Rectal smooth muscle tissue (tissue), 1 donor: ENCODE measurements at regions not wholly inside any gene's neighbourhood (a gene's known extent, or its start where the extent isn't known, plus 50 kb on each side); places are given as distances from the start of the nearest gene placed in this dataset.

ENCODE experiments used
- H3K27ac ChIP-seq: one replicate; pipeline ENCODE4 v1.7.0; 2013; ENCODE audit warnings: low read depth, low read length, inconsistent platforms
- H3K27me3 ChIP-seq: one replicate; pipeline ENCODE4 v1.7.0; 2013; ENCODE audit warnings: low read length; ENCODE audit not compliant: control insufficient read depth, insufficient read depth
- H3K36me3 ChIP-seq: one replicate; pipeline ENCODE4 v1.7.0; 2013; ENCODE audit warnings: low read length; ENCODE audit not compliant: control insufficient read depth, insufficient read depth
- H3K4me1 ChIP-seq: one replicate; pipeline ENCODE4 v1.7.0; 2013; ENCODE audit warnings: low read length; ENCODE audit not compliant: control insufficient read depth, insufficient read depth
- H3K4me3 ChIP-seq: one replicate; pipeline ENCODE4 v1.7.0; 2013; ENCODE audit warnings: low read length
- H3K9ac ChIP-seq: one replicate; pipeline ENCODE4 v1.7.0; 2013; ENCODE audit warnings: low read length

DNA sequence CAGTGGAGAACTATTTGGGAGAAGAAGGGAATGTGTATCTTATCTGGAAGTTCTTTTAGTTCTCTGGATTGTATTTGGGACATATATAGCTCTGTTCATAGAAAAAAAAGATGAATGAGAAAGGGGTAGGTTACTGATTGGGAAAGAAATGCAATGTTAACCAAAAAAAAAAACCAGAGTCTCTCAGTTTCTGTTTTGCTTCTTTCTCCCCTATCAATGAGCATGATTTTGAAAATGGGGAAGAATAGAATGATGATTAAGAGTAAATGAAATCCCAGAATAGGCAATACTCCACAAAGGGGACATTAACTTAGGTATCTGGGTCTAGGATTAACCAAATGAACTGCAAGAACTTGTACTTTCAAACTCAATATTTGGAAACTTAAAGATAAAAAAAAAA, 92.9 kb downstream of the RHOU start:
- H3K9ac ChIP-seq, result no peak overlapping the region
- no peak overlapping the region for H3K27ac ChIP-seq
- H3K4me3 ChIP-seq, result no peak overlapping the region
- peaks cover 7% of the 10 kb centered on the region for H3K4me1 ChIP-seq
- H3K27me3 ChIP-seq, result no peaks in the 10 kb centered on the region
- H3K36me3 ChIP-seq, result no peaks in the 10 kb centered on the region

- H3K4me3 ChIP-seq, result no peak overlapping the region
- H3K9ac ChIP-seq, result no peak overlapping the region
- no peaks in the 10 kb centered on the region for H3K36me3 ChIP-seq
- no peaks in the 10 kb centered on the region for H3K27me3 ChIP-seq
- peak overlapping the region; percentile 35 for H3K27ac ChIP-seq
- peaks cover 7% of the 10 kb centered on the region for H3K4me1 ChIP-seq
Observed at GRCh38 chr1:228830185-228830953, 95.1 kb downstream of the RHOU start.

- Histone ChIP-seq H3K4me1 (peaks cover 7% of the 10 kb centered on the region), H3K27me3 (no peaks in the 10 kb centered on the region), H3K4me3 (no peak overlapping the region), H3K27ac (peak overlapping the region; percentile 35), H3K9ac (no peak overlapping the region), H3K36me3 (no peaks in the 10 kb centered on the region)
Observed at GRCh38 chr1:228830954-228831481, 95.7 kb downstream of the RHOU start.

DNA sequence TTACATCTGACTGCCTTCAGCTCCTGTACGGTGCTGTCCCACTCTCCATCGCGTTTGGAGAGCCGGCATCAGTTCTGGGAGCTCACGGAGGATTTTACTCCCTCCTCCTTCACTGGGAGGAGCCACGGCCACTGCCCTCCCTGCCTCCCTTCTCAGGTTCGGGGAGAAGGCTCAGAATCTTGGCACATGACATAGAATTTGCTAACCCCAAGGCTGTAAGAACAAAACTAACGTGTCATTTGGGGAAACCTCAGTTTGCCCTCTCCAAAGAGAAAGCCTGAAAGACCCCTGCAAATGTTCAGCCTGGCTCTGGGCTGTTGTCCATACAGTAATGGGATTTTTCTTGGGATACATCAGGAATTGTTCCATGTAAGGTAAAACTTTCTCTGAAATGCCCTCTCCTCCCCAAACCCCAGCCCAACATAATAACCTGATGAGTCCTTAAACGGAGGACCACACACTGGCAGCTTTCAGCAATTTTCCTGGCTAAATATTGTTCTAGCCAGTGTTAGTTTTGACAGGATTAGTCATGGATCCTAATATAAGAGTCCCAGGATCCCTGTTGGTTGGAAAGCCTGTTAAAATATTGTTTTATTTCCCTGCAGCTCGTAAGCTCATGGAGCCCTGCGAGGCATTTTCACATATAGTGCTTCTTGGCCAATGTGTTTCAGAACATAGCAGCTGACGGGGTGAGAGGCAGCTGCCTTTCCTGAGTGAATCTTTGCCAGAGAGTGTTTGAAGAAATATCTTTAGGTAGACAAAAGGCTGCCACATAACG, 98.8 kb downstream of the RHOU start:
- Histone ChIP-seq H3K27ac (no peak overlapping the region), H3K27me3 (no peaks in the 10 kb centered on the region), H3K4me1 (peaks cover 12% of the 10 kb centered on the region), H3K9ac (no peak overlapping the region), H3K36me3 (no peaks in the 10 kb centered on the region), H3K4me3 (no peak overlapping the region)

DNA sequence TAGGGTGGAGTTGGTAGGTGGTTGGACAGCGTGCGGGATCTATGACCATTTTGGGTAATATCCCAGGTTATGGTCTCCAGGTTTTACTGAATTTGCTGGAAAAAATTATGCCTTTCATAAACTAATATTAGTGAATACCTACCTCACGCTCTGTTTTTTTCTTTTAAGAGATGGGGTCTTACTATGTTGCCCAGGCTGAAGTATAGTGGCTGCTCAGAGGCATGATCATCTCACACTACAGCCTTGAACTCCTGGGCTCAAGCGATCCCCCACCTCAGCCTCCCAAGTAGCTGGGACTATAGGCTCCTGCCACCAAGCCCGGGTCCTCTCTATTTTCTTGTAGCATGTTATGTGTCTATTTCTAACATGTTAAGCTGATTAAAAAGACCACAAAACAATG, 100.2 kb downstream of the RHOU start:
- no peak overlapping the region for H3K27ac ChIP-seq
- no peaks in the 10 kb centered on the region for H3K27me3 ChIP-seq
- peaks cover 12% of the 10 kb centered on the region for H3K4me1 ChIP-seq
- no peaks in the 10 kb centered on the region for H3K36me3 ChIP-seq
- no peak overlapping the region for H3K4me3 ChIP-seq
- no peak overlapping the region for H3K9ac ChIP-seq

- no peaks in the 10 kb centered on the region for H3K27me3 ChIP-seq
- peaks cover 8% of the 10 kb centered on the region for H3K4me1 ChIP-seq
- H3K27ac ChIP-seq, result no peak overlapping the region
- H3K36me3 ChIP-seq, result no peaks in the 10 kb centered on the region
- no peak overlapping the region for H3K4me3 ChIP-seq
- no peak overlapping the region for H3K9ac ChIP-seq
Observed at GRCh38 chr1:228835911-228836310, 100.6 kb downstream of the RHOU start.

DNA sequence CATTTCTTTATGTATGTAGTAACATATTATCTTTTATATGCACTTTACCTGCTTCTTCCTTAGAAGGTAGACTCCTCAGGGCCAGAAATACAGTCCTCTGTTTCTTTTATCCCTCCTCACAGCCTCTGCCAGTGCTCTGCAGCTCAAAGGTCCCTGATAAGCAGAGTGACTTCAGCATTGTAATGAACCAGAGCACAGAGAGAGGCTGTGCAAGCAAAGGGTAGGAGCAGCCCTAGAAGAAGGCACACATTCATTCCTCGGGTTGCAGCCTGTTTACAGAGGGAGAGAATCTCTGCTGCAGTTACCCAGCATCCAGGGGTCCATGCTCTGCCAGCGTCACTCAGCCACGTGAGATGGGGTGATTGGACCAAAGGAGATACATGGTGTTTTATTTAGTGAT, 101.1 kb downstream of the RHOU start:
- Histone ChIP-seq H3K9ac (peak overlapping the region; percentile 10), H3K27ac (no peak overlapping the region), H3K4me3 (no peak overlapping the region), H3K27me3 (no peaks in the 10 kb centered on the region), H3K36me3 (no peaks in the 10 kb centered on the region), H3K4me1 (peaks cover 5% of the 10 kb centered on the region)

DNA sequence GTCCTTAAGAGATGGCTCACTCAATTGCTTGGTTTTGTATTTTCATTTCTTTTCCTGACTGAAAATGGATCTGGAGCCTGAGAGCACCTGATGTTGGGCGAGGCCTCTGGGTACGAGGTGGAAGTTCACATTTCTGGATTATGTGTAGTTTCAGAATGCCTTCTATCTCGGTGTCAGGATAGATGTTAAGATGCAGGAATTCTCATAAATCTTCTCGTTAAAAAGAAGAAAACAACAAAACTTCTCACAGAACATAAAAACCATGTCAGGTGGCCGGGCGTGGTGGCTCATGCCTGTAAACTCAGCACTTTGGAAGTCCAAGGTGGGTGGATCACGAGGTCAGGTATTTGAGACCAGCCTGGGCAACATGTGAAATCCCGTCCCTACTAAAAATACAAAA, 101.8 kb downstream of the RHOU start:
- Histone ChIP-seq H3K4me1 (peaks cover 5% of the 10 kb centered on the region), H3K4me3 (no peak overlapping the region), H3K36me3 (no peaks in the 10 kb centered on the region), H3K27me3 (no peaks in the 10 kb centered on the region), H3K27ac (no peak overlapping the region), H3K9ac (no peak overlapping the region)

DNA sequence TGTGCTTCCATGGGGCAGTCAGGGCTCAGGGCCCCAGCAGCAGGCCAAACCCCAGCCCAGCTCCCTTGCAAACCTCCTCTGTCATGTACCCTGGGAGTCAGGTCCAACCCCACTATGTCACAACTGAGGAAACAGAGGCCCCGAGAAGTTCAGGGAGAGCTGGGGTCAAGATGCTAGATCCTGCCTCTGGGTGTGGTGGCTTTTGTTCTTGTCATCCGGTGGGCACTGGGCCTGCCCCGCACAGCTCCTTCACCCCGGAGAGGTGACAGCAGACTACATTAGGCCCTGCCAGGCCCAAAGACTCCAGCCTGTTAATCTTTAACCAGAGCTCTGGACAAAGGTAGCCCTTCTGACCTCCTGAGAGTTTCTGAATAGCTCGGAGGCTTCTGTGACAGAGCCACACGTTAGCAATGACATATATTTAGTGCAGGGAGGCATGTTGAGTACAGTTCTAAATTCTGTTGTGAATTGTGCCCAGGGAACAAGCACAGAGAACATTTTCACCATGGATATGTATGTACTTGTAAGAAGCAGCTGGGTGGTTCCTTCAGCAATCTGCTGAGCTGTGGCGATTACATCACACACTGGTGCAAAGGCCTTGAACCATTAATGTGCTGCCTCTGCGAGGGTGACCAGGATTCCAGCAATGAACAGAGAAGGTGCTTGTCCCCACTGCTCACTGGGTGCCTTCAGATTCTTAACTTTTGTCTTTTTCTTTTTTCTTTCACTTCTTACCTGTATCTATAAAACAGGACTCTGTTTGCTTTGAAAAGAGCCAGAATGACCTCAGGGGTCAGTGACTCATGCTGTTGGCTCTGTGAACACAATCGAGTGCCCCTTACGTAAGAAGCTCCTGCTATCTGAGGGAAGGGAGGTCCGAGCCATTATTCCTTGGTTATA, 102.8 kb downstream of the RHOU start:
- Histone ChIP-seq H3K36me3 (no peaks in the 10 kb centered on the region), H3K9ac (no peak overlapping the region), H3K27ac (peak overlapping the region; percentile 37), H3K4me3 (peak overlapping the region; percentile 9), H3K4me1 (peaks cover 5% of the 10 kb centered on the region), H3K27me3 (no peaks in the 10 kb centered on the region)

DNA sequence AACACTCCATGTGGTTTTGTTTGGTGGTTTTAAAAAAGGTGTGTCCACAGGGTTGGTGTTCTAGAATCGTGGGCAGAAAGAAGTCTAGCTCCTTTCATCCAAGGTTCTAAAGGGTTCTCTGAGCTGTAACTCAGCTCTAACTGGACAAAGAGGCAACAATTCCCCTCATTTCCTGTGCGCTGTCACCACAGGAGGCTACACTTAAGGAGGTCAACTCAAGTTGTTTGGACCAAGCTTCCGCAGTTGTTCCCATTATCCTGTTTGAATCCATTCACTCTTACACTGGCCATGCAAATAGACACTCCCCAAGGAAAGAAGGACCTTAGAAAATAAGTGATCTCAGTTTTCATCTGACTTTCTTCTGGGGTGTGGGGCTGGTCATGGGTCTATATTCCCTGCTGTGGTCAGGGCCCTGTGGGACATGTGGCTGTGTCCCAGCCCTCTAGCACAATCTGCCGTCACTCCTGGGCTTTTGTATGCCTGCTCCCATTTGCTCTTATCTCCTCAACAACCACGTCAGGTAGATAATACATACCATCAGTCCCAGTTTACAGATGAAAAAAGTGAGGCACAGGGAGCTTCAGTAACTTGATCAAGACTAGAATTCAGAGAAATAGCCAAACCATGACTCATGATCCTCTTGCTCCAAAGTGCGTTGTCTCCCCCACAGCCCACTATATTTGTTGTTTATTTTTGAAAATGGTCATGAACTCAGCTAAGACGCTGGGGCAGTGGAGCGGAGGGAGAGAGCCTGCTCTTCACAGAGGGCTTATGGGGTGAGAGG, 103.6 kb downstream of the RHOU start:
- Histone ChIP-seq H3K9ac (no peak overlapping the region), H3K4me1 (peaks cover 5% of the 10 kb centered on the region), H3K4me3 (no peak overlapping the region), H3K27ac (peak overlapping the region; percentile 37), H3K36me3 (no peaks in the 10 kb centered on the region), H3K27me3 (no peaks in the 10 kb centered on the region)

- Histone ChIP-seq H3K27ac (no peak overlapping the region), H3K9ac (no peak overlapping the region), H3K4me3 (no peak overlapping the region), H3K36me3 (no peaks in the 10 kb centered on the region), H3K27me3 (no peaks in the 10 kb centered on the region), H3K4me1 (peaks cover 5% of the 10 kb centered on the region)
Observed at GRCh38 chr1:228839656-228840055, 104.4 kb downstream of the RHOU start.
